HG02870 (cell line): ENCODE measurements at regions not wholly inside any gene's neighbourhood (a gene's known extent, or its start where the extent isn't known, plus 50 kb on each side); places are given as distances from the start of the nearest gene placed in this dataset.

Source experiments
- ATAC-seq: cut with Tn5 transposase; IDR thresholded peaks from one replicate; pipeline ENCODE4 v1.9.1; 2021; ENCODE audit warnings: mild to moderate bottlenecking, moderate library complexity; ENCODE audit not compliant: unreplicated experiment

GRCh38 chr9:38771593-38771992 lies 51.7 kb upstream of the FAM240B start:
- ATAC-seq: no peak
